ENCODE measurements at regions not wholly inside any gene's neighbourhood (a gene's known extent, or its start where the extent isn't known, plus 50 kb on each side); places are given as distances from the start of the nearest gene placed in this dataset.
"Not testable (repeated sequence)": the region's sequence is repeated elsewhere in the genome, so short reads cannot be mapped to it uniquely, and the experiment has no call there.

- Histone ChIP-seq H3K27me3 (ENCODE audit: insufficient read depth, low read length) (peaks cover 5% of the 10 kb centered on the region; the same call in 1 of the 2 replicates), H3K4me3 (ENCODE audit: low read depth, low read length) (no peak overlapping the region), H2AFZ (ENCODE audit: low read length, unreplicated experiment) (no peak overlapping the region), H3K4me1 (ENCODE audit: control insufficient read depth, insufficient read depth, low read length, unreplicated experiment) (no peaks in the 10 kb centered on the region), H3K36me3 (ENCODE audit: insufficient read depth, low read length) (no peaks in the 10 kb centered on the region), H3K27ac (ENCODE audit: low read depth, low read length) (no peak overlapping the region), H3K79me2 (ENCODE audit: control insufficient read depth, insufficient read depth, low read length, unreplicated experiment) (no peaks in the 10 kb centered on the region)
Measured at GRCh38 chr3:194946091-194946490, 260.4 kb downstream of the FAM43A start.

- H3K36me3 ChIP-seq (ENCODE audit: insufficient read depth, low read length): no peaks in the 10 kb centered on the region
- H3K4me3 ChIP-seq (ENCODE audit: low read depth, low read length): no peak overlapping the region
- H3K4me1 ChIP-seq (ENCODE audit: control insufficient read depth, insufficient read depth, low read length, unreplicated experiment): no peaks in the 10 kb centered on the region
- H3K27me3 ChIP-seq (ENCODE audit: insufficient read depth, low read length): peaks cover 4% of the 10 kb centered on the region; the same call in 1 of the 2 replicates
- H3K79me2 ChIP-seq (ENCODE audit: control insufficient read depth, insufficient read depth, low read length, unreplicated experiment): no peaks in the 10 kb centered on the region
- H2AFZ ChIP-seq (ENCODE audit: low read length, unreplicated experiment): no peak overlapping the region
- no peak overlapping the region for H3K27ac ChIP-seq (ENCODE audit: low read depth, low read length)
Measured at GRCh38 chr3:194949592-194949991, 263.9 kb downstream of the FAM43A start.

DNA sequence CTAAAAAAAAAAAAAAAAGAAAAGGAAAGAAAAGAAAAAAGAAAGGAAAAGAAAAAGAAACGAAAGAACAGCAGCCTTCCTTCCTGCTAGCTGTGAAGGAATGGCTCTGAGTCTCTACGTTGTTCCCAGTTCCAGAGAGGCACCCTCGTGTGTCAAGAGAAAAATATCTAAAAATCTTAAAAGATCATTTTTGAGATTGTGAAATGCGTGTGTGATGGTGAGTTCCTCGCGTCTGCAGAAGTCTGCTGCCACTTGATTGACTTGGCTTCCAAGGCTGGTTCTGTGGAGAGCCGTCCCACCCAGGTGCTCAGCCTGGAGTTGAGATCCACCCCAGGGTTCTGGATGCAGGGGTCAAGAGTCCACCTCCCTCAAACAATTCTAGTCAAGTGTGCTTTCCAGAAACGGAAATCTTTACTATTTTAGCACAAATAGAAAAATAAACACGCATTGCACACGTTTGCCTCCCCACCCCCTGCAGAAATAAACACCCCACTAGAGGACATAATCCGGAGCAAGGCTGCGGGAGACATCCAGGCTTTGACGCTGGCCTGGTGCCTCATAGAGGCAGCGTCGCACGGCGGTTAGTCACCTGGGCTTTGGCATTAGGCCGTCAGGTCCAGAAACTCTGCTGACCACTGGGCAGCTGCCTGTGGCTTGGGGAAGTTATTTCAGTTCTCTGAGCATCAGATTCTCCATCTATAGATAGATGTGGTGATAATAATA is 265.4 kb downstream of the FAM43A start:
- Histone ChIP-seq H3K27me3 (ENCODE audit: insufficient read depth, low read length) (0 out of 2 replicates have a peak, but pooled peaks cover 7% of the 10 kb centered on the region), H3K79me2 (ENCODE audit: control insufficient read depth, insufficient read depth, low read length, unreplicated experiment) (no peaks in the 10 kb centered on the region), H3K27ac (ENCODE audit: low read depth, low read length) (no peak overlapping the region), H3K4me3 (ENCODE audit: low read depth, low read length) (no peak overlapping the region), H3K4me1 (ENCODE audit: control insufficient read depth, insufficient read depth, low read length, unreplicated experiment) (no peaks in the 10 kb centered on the region), H3K36me3 (ENCODE audit: insufficient read depth, low read length) (no peaks in the 10 kb centered on the region), H2AFZ (ENCODE audit: low read length, unreplicated experiment) (no peak overlapping the region)

DNA sequence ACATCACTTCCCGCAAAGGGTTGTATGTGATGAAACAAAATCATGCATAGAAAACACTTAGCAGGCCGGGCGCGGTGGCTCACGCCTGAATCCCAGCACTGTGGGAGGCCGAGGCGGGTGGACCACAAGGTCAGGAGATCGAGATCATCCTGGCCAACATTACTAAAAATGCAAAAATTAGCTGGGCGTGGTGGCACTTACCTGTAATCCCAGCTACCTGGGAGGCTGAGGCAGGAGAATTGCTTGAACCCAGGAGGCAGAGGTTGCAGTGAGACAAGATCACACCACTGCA is 265.9 kb downstream of the FAM43A start:
- not testable (repeated sequence) for H3K4me1 ChIP-seq (ENCODE audit: control insufficient read depth, insufficient read depth, low read length, unreplicated experiment); H3K27me3 ChIP-seq (ENCODE audit: insufficient read depth, low read length); H3K4me3 ChIP-seq (ENCODE audit: low read depth, low read length); H3K36me3 ChIP-seq (ENCODE audit: insufficient read depth, low read length); H2AFZ ChIP-seq (ENCODE audit: low read length, unreplicated experiment); H3K27ac ChIP-seq (ENCODE audit: low read depth, low read length); H3K79me2 ChIP-seq (ENCODE audit: control insufficient read depth, insufficient read depth, low read length, unreplicated experiment)

DNA sequence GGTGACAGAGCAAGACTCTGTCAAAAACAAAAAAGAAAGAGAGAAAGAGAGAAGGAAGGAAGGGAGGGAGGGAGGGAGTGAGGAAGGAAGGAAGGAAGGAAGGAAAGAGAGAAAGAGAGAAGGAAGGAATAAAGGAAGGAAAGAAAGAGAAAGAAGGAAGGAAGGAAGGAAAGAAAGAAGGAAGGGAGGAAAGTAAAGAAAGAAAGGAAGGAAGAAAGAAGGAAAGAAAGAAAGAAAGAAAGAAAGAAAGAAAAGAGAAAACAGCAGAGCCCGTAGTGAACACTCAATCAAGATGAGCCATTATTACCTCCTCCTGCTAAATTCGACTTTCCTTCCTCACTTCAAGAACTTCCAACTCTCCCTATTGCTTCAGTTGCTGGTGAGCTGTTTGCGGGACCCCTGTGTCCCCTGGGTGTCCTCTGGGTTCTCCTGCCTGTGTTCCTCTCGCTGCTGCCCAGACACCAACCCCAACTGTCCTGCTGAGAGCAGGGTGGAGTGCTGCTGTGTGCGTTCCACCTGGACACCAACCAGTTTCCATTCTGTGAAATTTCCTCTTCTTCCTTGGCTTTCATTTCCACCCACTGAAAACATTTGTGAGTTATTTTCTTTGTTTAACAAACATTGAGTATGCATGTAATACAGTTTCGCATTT is 266.4 kb downstream of the FAM43A start:
- Histone ChIP-seq H2AFZ (ENCODE audit: low read length, unreplicated experiment) (no peak overlapping the region), H3K27me3 (ENCODE audit: insufficient read depth, low read length) (0 out of 2 replicates have a peak, but pooled peaks cover 7% of the 10 kb centered on the region), H3K79me2 (ENCODE audit: control insufficient read depth, insufficient read depth, low read length, unreplicated experiment) (no peaks in the 10 kb centered on the region)

DNA sequence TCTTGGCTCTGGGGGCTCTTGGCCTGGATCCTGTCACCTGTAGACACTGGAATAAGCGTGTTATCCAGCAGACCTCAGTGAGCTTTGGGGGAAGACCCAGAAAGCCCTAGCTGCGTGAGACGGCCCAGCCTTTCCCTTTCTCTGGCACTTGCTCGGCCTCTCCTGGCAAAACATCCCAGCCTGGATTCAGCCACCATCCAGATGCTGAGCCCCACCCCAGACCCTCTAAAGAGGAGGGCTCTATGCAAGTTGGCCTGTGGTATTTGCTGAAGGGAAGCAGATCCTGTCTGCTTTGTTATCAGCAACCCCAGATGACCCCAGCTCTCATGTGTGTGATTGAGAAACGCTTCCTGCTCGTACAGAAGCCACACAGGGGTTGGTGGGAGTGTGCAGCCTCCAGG is 267.2 kb downstream of the FAM43A start:
- Histone ChIP-seq H3K27me3 (ENCODE audit: insufficient read depth, low read length) (peaks cover 7% of the 10 kb centered on the region; the same call in 1 of the 2 replicates), H3K4me3 (ENCODE audit: low read depth, low read length) (no peak overlapping the region), H2AFZ (ENCODE audit: low read length, unreplicated experiment) (no peak overlapping the region), H3K36me3 (ENCODE audit: insufficient read depth, low read length) (no peaks in the 10 kb centered on the region), H3K4me1 (ENCODE audit: control insufficient read depth, insufficient read depth, low read length, unreplicated experiment) (no peaks in the 10 kb centered on the region), H3K27ac (ENCODE audit: low read depth, low read length) (no peak overlapping the region), H3K79me2 (ENCODE audit: control insufficient read depth, insufficient read depth, low read length, unreplicated experiment) (no peaks in the 10 kb centered on the region)

More for the DNA sequence above, 266.4 kb downstream of the FAM43A start:
- no peaks in the 10 kb centered on the region for H3K36me3 ChIP-seq (ENCODE audit: insufficient read depth, low read length)
- H3K4me3 ChIP-seq (ENCODE audit: low read depth, low read length): no peak overlapping the region
- H3K27ac ChIP-seq (ENCODE audit: low read depth, low read length): no peak overlapping the region
- no peaks in the 10 kb centered on the region for H3K4me1 ChIP-seq (ENCODE audit: control insufficient read depth, insufficient read depth, low read length, unreplicated experiment)

GRCh38 chr3:194953291-194953690 is 267.6 kb downstream of the FAM43A start:
- H3K79me2 ChIP-seq (ENCODE audit: control insufficient read depth, insufficient read depth, low read length, unreplicated experiment): no peaks in the 10 kb centered on the region
- no peak overlapping the region for H3K27ac ChIP-seq (ENCODE audit: low read depth, low read length)
- H3K36me3 ChIP-seq (ENCODE audit: insufficient read depth, low read length): no peaks in the 10 kb centered on the region
- H3K4me3 ChIP-seq (ENCODE audit: low read depth, low read length): no peak overlapping the region
- peaks cover 7% of the 10 kb centered on the region for H3K27me3 ChIP-seq (ENCODE audit: insufficient read depth, low read length)
- no peak overlapping the region for H2AFZ ChIP-seq (ENCODE audit: low read length, unreplicated experiment)
- H3K4me1 ChIP-seq (ENCODE audit: control insufficient read depth, insufficient read depth, low read length, unreplicated experiment): no peaks in the 10 kb centered on the region

DNA sequence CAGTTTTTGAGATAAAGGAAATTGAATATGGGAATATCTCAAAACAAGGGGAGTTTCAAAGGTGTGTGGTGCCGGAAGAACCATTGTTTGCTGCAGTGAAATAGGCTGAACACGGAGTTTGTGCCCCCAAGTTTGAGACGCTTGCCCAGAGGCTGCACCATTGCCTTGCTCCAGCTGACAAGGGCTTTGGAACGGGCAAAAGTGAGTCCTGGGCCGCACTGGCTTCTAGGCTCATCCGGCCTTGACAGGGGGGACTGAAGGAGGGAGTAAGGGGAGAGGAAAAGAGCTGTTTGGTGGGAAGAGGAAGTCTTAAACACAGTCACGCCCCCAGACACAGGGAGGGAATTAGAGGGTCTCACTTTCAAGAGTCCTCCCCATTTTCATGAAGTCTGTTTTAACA is 269.9 kb downstream of the FAM43A start:
- H3K4me1 ChIP-seq (ENCODE audit: control insufficient read depth, insufficient read depth, low read length, unreplicated experiment): no peaks in the 10 kb centered on the region
- H3K27ac ChIP-seq (ENCODE audit: low read depth, low read length): no peak overlapping the region
- H2AFZ ChIP-seq (ENCODE audit: low read length, unreplicated experiment): no peak overlapping the region
- H3K4me3 ChIP-seq (ENCODE audit: low read depth, low read length): no peak overlapping the region
- no peaks in the 10 kb centered on the region for H3K36me3 ChIP-seq (ENCODE audit: insufficient read depth, low read length)
- H3K79me2 ChIP-seq (ENCODE audit: control insufficient read depth, insufficient read depth, low read length, unreplicated experiment): no peaks in the 10 kb centered on the region
- peaks cover 7% of the 10 kb centered on the region for H3K27me3 ChIP-seq (ENCODE audit: insufficient read depth, low read length)

GRCh38 chr3:194955979-194956696 is 270.5 kb downstream of the FAM43A start:
- no peak overlapping the region for H3K4me3 ChIP-seq (ENCODE audit: low read depth, low read length)
- H3K27ac ChIP-seq (ENCODE audit: low read depth, low read length): no peak overlapping the region
- H2AFZ ChIP-seq (ENCODE audit: low read length, unreplicated experiment): no peak overlapping the region
- peaks cover 7% of the 10 kb centered on the region for H3K27me3 ChIP-seq (ENCODE audit: insufficient read depth, low read length)
- no peaks in the 10 kb centered on the region for H3K36me3 ChIP-seq (ENCODE audit: insufficient read depth, low read length)
- H3K79me2 ChIP-seq (ENCODE audit: control insufficient read depth, insufficient read depth, low read length, unreplicated experiment): no peaks in the 10 kb centered on the region
- H3K4me1 ChIP-seq (ENCODE audit: control insufficient read depth, insufficient read depth, low read length, unreplicated experiment): no peaks in the 10 kb centered on the region

DNA sequence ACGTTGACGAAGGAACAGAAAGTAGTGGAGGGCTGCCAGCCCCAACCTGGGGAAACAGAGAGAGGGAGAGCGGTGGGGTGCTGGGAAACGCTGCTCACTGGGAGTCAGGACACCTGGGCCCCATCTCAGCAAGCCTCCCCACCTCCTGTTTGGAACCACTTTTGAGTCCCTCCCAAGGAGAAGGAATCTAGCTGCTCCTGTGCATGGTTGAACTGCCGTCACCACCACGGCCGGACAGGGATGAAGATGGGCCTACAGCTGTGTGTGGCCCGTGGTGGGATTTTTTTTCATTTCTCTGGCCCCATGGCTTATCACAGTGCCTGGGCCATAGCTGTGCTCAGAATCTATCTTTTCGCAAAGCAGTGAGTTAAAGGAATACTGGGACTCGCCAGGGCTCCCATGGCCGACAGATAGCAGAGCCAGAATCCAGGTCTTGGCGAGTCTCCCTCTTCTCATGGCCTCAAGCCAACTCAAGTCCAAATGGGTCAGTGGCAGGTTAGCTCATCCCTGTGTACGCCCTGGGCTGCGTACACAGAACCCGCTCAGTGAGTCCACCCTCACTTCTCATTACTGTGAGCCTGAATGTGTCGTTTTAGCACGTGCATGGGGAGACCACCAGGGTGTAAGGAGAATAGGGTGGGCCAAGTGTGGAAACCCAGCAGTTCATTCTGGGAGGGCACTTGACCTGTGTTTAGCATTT is 271.2 kb downstream of the FAM43A start:
- H3K27me3 ChIP-seq (ENCODE audit: insufficient read depth, low read length): peaks cover 7% of the 10 kb centered on the region
- H3K36me3 ChIP-seq (ENCODE audit: insufficient read depth, low read length): no peaks in the 10 kb centered on the region
- no peak overlapping the region for H3K4me3 ChIP-seq (ENCODE audit: low read depth, low read length)
- H3K79me2 ChIP-seq (ENCODE audit: control insufficient read depth, insufficient read depth, low read length, unreplicated experiment): no peaks in the 10 kb centered on the region
- no peaks in the 10 kb centered on the region for H3K4me1 ChIP-seq (ENCODE audit: control insufficient read depth, insufficient read depth, low read length, unreplicated experiment)
- H2AFZ ChIP-seq (ENCODE audit: low read length, unreplicated experiment): no peak overlapping the region
- H3K27ac ChIP-seq (ENCODE audit: low read depth, low read length): no peak overlapping the region
